Adrenal gland (tissue), 9 donors: ENCODE measurements at regions not wholly inside any gene's neighbourhood (a gene's known extent, or its start where the extent isn't known, plus 50 kb on each side); places are given as distances from the start of the nearest gene placed in this dataset.

Experiments used
- DNase-seq, 7 donors: peaks; one replicate each; pipeline ENCODE4 v3.0.0-alpha.2; 2019 to 2020
- H3K27ac ChIP-seq, 5 donors: fragments of 200-600 bp; sonication (generic) in 4 of 5; 1 replicate in 3 of 5; 2 replicates in 2 of 5; pipeline versions ENCODE4 v1.5.1 to v1.8.0; 2016 to 2020; ENCODE audit warnings: mild to moderate bottlenecking in 1 of 5
- H3K27me3 ChIP-seq: fragments of 200-600 bp; 2 replicates; pipeline ENCODE4 v1.8.0; 2021
- H3K36me3 ChIP-seq, 2 donors: fragments of 200-600 bp; replicated peaks in 1 of 2; 1 replicate in 1 of 2; 2 replicates in 1 of 2; pipeline versions ENCODE4 v1.5.1 to v1.8.0; 2018 to 2022
- H3K4me1 ChIP-seq, 2 donors: fragments of 200-600 bp; replicated peaks in 1 of 2; 1 replicate in 1 of 2; 2 replicates in 1 of 2; pipeline versions ENCODE4 v1.5.1 to v1.8.0; 2018 to 2021
- H3K4me3 ChIP-seq, 4 donors: fragments of 200-600 bp; sonication (generic) in 3 of 4; one replicate each; pipeline ENCODE4 v1.5.1; 2016 to 2018
- H3K9me3 ChIP-seq, 3 donors: fragments of 200-600 bp; sonication (generic) in 1 of 3; replicated peaks in 1 of 3; 1 replicate in 2 of 3; 2 replicates in 1 of 3; pipeline versions ENCODE4 v1.5.1 to v1.8.0; 2016 to 2021
- POLR2A ChIP-seq, 2 donors: fragments of 450-650 bp; IDR thresholded peaks; one replicate each; pipeline ENCODE4 v1.6.1; 2017; ENCODE audit warnings: antibody characterized with exemption in 2 of 2, mild to moderate bottlenecking in 2 of 2, moderate library complexity in 1 of 2
- WGBS, 4 donors: extraction: QIAGEN DNeasy Blood & Tissue Kit in 2 of 4; methylation state at CpG; one replicate each; pipeline versions ENCODE4 v1.1.5 to v1.1.7; 2013 to 2017; 5-methylcytosine and 5-hydroxymethylcytosine counted together
- intact Hi-C, 2 donors: fragments of 100-400 bp; cut with DNase I; formaldehyde crosslinking; loops; one replicate each; pipeline versions ENCODE4 v1.14.1 to v1.15.0; 2022 to 2023
- TF ChIP-seq, protein P1 (sequence below), 6 experiments: fragments of 450-650 bp in 4 of 6; fragments of 200-600 bp in 2 of 6; sonication (generic) in 1 of 6; IDR thresholded peaks; 1 replicate in 5 of 6; 2 replicates in 1 of 6; pipeline versions ENCODE4 v1.5.1 to v1.8.0; 2016 to 2021; ENCODE audit warnings: antibody characterized with exemption in 6 of 6, mild to moderate bottlenecking in 2 of 6, moderate library complexity in 1 of 6
- donor health status: healthy with polysubstance abuse.
- donor health status: Bipolar disorder and iron deficiency.
- donor health status: DM: yes; HTN: yes; CAD: no.
- donor health status: DM: no; HTN: no; CAD: no.
- donor health status: DM: no; HTN: no; CAD: no.

DNA sequence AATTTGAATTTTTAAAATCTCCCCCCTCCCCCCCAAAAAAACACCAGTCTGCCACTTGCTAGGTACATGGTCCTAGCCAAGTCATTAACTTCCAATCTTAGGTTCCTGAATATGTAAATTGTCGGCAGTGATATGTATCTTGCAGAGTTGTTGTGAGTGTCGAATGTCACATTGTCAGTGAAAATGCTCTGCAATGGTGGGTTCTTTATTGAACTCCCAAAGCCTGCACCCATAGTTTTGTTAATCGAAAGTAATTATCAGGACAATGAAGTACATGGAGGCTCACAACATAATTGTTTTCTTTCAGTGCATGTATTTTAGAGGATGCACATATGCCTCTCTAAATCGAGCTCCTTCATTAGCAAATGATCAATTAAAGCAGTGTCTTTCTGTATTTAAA is 185.6 kb upstream of the S100G start:
- Histone ChIP-seq H3K4me3 (no peak overlapping the region), H3K27ac (no peak overlapping the region), H3K4me1 (no peaks in the 10 kb centered on the region), H3K9me3 (no peaks in the 10 kb centered on the region), H3K36me3 (no peaks in the 10 kb centered on the region), H3K27me3 (no peaks in the 10 kb centered on the region)
- no peak for DNase-seq
- no peak for TF ChIP-seq POLR2A (IDR thresholded peaks at IDR 0.05)
- TF ChIP-seq, protein P1, sequence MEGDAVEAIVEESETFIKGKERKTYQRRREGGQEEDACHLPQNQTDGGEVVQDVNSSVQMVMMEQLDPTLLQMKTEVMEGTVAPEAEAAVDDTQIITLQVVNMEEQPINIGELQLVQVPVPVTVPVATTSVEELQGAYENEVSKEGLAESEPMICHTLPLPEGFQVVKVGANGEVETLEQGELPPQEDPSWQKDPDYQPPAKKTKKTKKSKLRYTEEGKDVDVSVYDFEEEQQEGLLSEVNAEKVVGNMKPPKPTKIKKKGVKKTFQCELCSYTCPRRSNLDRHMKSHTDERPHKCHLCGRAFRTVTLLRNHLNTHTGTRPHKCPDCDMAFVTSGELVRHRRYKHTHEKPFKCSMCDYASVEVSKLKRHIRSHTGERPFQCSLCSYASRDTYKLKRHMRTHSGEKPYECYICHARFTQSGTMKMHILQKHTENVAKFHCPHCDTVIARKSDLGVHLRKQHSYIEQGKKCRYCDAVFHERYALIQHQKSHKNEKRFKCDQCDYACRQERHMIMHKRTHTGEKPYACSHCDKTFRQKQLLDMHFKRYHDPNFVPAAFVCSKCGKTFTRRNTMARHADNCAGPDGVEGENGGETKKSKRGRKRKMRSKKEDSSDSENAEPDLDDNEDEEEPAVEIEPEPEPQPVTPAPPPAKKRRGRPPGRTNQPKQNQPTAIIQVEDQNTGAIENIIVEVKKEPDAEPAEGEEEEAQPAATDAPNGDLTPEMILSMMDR (IDR thresholded peaks at IDR 0.05) = no peak
- WGBS, 4 donors = 33 to 49% (median 40%) methylated on average over 4 of the region's 4 CpGs
- intact Hi-C loops = no loop called here

DNA sequence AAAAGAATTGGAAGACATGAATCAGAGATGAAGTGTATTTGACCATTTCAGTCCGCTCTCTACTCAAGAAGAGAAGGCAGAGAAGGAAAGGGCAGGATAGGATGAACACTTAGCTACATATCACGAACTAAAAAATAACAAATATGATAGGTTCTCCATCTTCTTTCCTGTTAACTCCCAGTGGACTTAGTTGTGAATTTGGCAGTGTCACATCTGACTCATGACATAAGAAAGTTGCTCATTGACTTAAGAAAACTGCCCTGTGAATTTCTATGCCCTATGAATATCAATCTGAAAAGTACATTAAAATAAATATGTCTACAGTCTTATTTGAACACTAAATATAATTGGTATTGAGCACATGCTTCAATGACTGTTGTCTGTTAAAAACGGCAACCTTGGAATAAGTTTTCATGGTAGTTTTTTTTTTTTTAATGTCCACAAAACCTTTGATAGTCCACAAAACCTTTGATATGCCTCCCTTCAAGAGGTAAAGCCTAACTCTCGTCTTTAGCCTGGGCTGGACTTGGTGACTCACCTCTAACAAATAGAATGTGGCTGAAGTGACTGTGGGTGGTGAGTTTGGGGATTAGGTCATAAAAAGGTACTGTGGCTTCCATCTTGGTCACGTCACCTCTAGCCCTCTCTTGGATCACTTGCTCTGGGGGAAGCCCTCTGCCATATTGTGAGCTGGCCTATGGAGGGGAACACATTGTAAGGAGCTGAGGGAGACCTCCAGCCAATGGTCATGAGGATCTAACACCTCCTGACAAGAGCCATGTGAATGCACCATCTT is 184.7 kb upstream of the S100G start:
- DNase-seq = no peak
- intact Hi-C loops = no loop called here
- TF ChIP-seq, protein P1 (IDR thresholded peaks at IDR 0.05) = no peak
- no peak for TF ChIP-seq POLR2A (IDR thresholded peaks at IDR 0.05)
- Histone ChIP-seq H3K36me3 (no peaks in the 10 kb centered on the region), H3K4me3 (no peak overlapping the region), H3K9me3 (no peaks in the 10 kb centered on the region), H3K4me1 (no peaks in the 10 kb centered on the region), H3K27me3 (peaks cover 5% of the 10 kb centered on the region), H3K27ac (no peak overlapping the region)
- WGBS, 4 donors = 62 to 76% (median 72%) methylated on average over 4 to 5 of the region's 5 CpGs

DNA sequence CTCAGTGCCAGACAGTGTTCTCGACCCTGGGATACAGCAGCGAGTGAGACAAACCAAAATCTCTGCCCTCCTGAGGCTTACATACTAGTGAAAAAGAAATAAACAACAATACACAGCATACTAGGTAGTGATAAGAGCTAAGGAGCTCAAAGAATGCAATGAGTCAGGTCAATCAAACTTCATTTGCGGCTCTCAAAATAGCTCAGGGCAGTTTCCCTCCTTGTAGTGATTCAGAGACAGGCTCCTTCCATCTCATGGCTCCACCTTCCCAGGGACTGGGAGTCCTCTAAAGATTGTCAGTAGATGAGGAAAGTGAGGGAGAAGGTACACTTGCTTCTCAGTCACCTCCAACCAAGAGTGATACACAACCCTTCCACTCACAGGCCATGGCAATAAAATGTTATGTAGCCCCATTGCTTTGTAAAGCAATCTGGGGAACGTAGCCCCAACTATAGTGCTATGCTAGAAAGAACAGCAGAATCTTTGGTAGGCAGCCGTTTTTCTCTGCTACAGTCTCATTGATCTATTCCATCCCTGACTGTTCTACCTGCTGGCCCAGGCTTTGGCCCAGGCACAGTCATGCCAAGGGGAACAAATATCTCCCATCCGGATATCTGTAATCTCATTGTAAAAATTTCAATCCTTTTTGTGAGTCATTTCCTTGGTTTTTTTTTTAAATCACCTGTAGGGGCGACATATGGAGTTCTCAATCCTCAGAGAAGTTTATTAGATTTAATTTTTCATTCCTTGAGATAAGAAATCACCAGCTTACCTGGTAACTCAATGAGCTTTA is 183.1 kb upstream of the S100G start:
- Histone ChIP-seq H3K4me3 (no peak overlapping the region), H3K36me3 (no peaks in the 10 kb centered on the region), H3K9me3 (no peaks in the 10 kb centered on the region), H3K27me3 (peaks cover 5% of the 10 kb centered on the region), H3K27ac (no peak overlapping the region), H3K4me1 (no peaks in the 10 kb centered on the region)
- intact Hi-C loops = no loop called here
- no peak for DNase-seq
- 74 to 98% (median 78%) methylated on average over 5 to 7 of the region's 7 CpGs for WGBS, 4 donors
- TF ChIP-seq, protein P1 (IDR thresholded peaks at IDR 0.05) = no peak
- no peak for TF ChIP-seq POLR2A (IDR thresholded peaks at IDR 0.05)

DNA sequence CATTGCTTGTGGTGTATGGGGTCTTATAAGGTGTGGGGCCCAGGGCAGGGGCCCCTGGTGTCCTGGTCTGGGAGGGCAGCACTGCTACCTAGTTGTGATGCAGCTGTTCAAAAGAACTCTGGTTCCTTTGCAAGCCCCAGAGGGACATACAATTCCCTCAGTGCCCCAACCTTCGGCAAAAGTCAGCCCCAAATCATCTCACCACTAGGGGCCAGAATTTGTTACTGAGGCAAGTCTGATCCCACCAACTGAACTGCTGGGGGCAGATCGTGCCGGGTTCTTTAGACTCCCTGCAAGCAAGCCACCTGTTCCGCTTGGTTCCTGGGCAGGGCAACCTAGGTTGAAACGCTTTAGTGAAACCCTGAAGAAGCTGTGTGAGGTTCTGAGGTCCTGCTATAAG is 180.1 kb upstream of the S100G start:
- Histone ChIP-seq H3K9me3 (no peaks in the 10 kb centered on the region), H3K36me3 (no peaks in the 10 kb centered on the region), H3K4me3 (no peak overlapping the region), H3K27me3 (peaks cover 5% of the 10 kb centered on the region), H3K27ac (no peak overlapping the region), H3K4me1 (no peaks in the 10 kb centered on the region)
- intact Hi-C loops = no loop called here
- whole genome bisulfite sequencing, 4 donors = 86 to 92% (median 88%) methylated on average over 5 of the region's 5 CpGs; no CpG with 5 or more reads in 1 of the 4 donors
- TF ChIP-seq POLR2A (IDR thresholded peaks at IDR 0.05) = no peak
- TF ChIP-seq, protein P1 (IDR thresholded peaks at IDR 0.05) = no peak
- no peak for DNase-seq
